SW 1271 (cell line): ENCODE measurements at regions not wholly inside any gene's neighbourhood (a gene's known extent, or its start where the extent isn't known, plus 50 kb on each side); places are given as distances from the start of the nearest gene placed in this dataset.

Experiments
- DNase-seq, 2 experiments: peaks; one replicate each; lab custom pipeline; 2025; lab: John Stamatoyannopoulos, UW

- no peak for DNase-seq
Observed at GRCh38 chr3:194971965-194972364, 286.3 kb downstream of the FAM43A start.

- DNase-seq, result no peak
Observed at GRCh38 chr3:194972641-194973040, 287.0 kb downstream of the FAM43A start.

GRCh38 chr3:194973366-194974000 is 287.8 kb downstream of the FAM43A start:
- DNase-seq, result no peak

GRCh38 chr3:194974468-194975135 is 288.9 kb downstream of the FAM43A start:
- no peak for DNase-seq

- DNase-seq, result no peak
Observed at GRCh38 chr3:194976049-194976451, 290.4 kb downstream of the FAM43A start.

- DNase-seq, result no peak
Observed at GRCh38 chr3:194976874-194977273, 291.2 kb downstream of the FAM43A start.

- no peak for DNase-seq
Observed at GRCh38 chr3:194977356-194977755, 291.7 kb downstream of the FAM43A start.

GRCh38 chr3:194979173-194979572 is 291.8 kb downstream of the XXYLT1 start:
- no peak for DNase-seq

GRCh38 chr3:194982472-194982871 is 288.5 kb downstream of the XXYLT1 start:
- no peak for DNase-seq

- DNase-seq, result no peak
Observed at GRCh38 chr3:194983121-194983520, 287.8 kb downstream of the XXYLT1 start.

- no peak for DNase-seq
Observed at GRCh38 chr3:194983620-194984019, 287.3 kb downstream of the XXYLT1 start.

- no peak for DNase-seq
Observed at GRCh38 chr3:194984066-194984465, 286.9 kb downstream of the XXYLT1 start.

GRCh38 chr3:194984622-194985021 is 286.3 kb downstream of the XXYLT1 start:
- DNase-seq, result no peak

GRCh38 chr3:194985031-194985578 is 285.9 kb downstream of the XXYLT1 start:
- no peak for DNase-seq

GRCh38 chr3:194986208-194987043 is 284.5 kb downstream of the XXYLT1 start:
- DNase-seq, result no peak

- no peak for DNase-seq
Observed at GRCh38 chr3:194987571-194988494, 283.1 kb downstream of the XXYLT1 start.

- no peak for DNase-seq
Observed at GRCh38 chr3:194988495-194989165, 282.3 kb downstream of the XXYLT1 start.

- DNase-seq, result no peak
Observed at GRCh38 chr3:194989241-194989640, 281.7 kb downstream of the XXYLT1 start.

- DNase-seq, result peak in 1 of 2 experiments; percentile 4
Observed at GRCh38 chr3:194990454-194991337, 280.3 kb downstream of the XXYLT1 start.

- no peak for DNase-seq
Observed at GRCh38 chr3:194991338-194991654, 279.7 kb downstream of the XXYLT1 start.
